Eye (tissue), 1 donor: ENCODE measurements at regions not wholly inside any gene's neighbourhood (a gene's known extent, or its start where the extent isn't known, plus 50 kb on each side); places are given as distances from the start of the nearest gene placed in this dataset.
"Not testable (repeated sequence)": the region's sequence is repeated elsewhere in the genome, so short reads cannot be mapped to it uniquely, and the experiment has no call there.

ENCODE experiments used
- DNase-seq: peaks from one replicate; pipeline ENCODE4 v3.0.0-alpha.2; 2015

GRCh38 chr2:58429014-58429875 lies 188.1 kb upstream of the FANCL start:
- DNase-seq, result peak; percentile 86

- DNase-seq, result peak; percentile 90
Observed at GRCh38 chr2:58428096-58429013, 187.2 kb upstream of the FANCL start.

- peak; percentile 87 for DNase-seq
Observed at GRCh38 chr2:58427572-58428095, 186.5 kb upstream of the FANCL start.

GRCh38 chr2:58425368-58425767 lies 184.2 kb upstream of the FANCL start:
- DNase-seq, result no peak

GRCh38 chr2:58419983-58420382 lies 178.9 kb upstream of the FANCL start:
- DNase-seq, result no peak

GRCh38 chr2:58416696-58417095 lies 175.6 kb upstream of the FANCL start:
- DNase-seq, result no peak

- no peak for DNase-seq
Observed at GRCh38 chr2:58414506-58414905, 173.4 kb upstream of the FANCL start.

GRCh38 chr2:58410549-58410948 lies 169.4 kb upstream of the FANCL start:
- DNase-seq, result no peak

- DNase-seq, result no peak
Observed at GRCh38 chr2:58407487-58407886, 166.4 kb upstream of the FANCL start.

GRCh38 chr2:58405341-58405740 lies 164.2 kb upstream of the FANCL start:
- no peak for DNase-seq

- DNase-seq, result no peak
Observed at GRCh38 chr2:58401936-58402335, 160.8 kb upstream of the FANCL start.

- DNase-seq, result no peak
Observed at GRCh38 chr2:58398406-58398805, 157.3 kb upstream of the FANCL start.

- no peak for DNase-seq
Observed at GRCh38 chr2:58387701-58388100, 146.6 kb upstream of the FANCL start.

- not testable (repeated sequence) for DNase-seq
Observed at GRCh38 chr2:58386904-58387303, 145.8 kb upstream of the FANCL start.

GRCh38 chr2:58378152-58378551 lies 137.0 kb upstream of the FANCL start:
- peak; percentile 22 for DNase-seq

GRCh38 chr2:58377181-58377580 lies 136.1 kb upstream of the FANCL start:
- no peak for DNase-seq

GRCh38 chr2:58376592-58376991 lies 135.5 kb upstream of the FANCL start:
- no peak for DNase-seq

- no peak for DNase-seq
Observed at GRCh38 chr2:58369594-58369993, 128.5 kb upstream of the FANCL start.

GRCh38 chr2:58364098-58364497 lies 123.0 kb upstream of the FANCL start:
- no peak for DNase-seq

GRCh38 chr2:58358026-58358425 lies 116.9 kb upstream of the FANCL start:
- DNase-seq, result no peak

- no peak for DNase-seq
Observed at GRCh38 chr2:58357521-58357920, 116.4 kb upstream of the FANCL start.

- no peak for DNase-seq
Observed at GRCh38 chr2:58354230-58354629, 113.1 kb upstream of the FANCL start.

- DNase-seq, result no peak
Observed at GRCh38 chr2:58350484-58350883, 109.4 kb upstream of the FANCL start.

- no peak for DNase-seq
Observed at GRCh38 chr2:58347810-58348209, 106.7 kb upstream of the FANCL start.
